ENCODE measurements at regions not wholly inside any gene's neighbourhood (a gene's known extent, or its start where the extent isn't known, plus 50 kb on each side); places are given as distances from the start of the nearest gene placed in this dataset.

- Histone ChIP-seq H3K27me3 (replicated peaks; ENCODE audit: control insufficient read depth, insufficient read depth, low read length) (no peaks in the 10 kb centered on the region; the same call in 1 of the 2 replicates), H3K4me3 (replicated peaks; ENCODE audit: low read depth, low read length) (no peak overlapping the region), H3K36me3 (ENCODE audit: control insufficient read depth, insufficient read depth, low read length) (no peaks in the 10 kb centered on the region)
- DNase-seq (ENCODE audit: extremely low read depth, insufficient read length) = no peak
- TF ChIP-seq CTCF (IDR thresholded peaks at IDR 0.05; ENCODE audit: insufficient read depth, low read length, poor library complexity, severe bottlenecking) = no peak
These were observed 97.1 kb upstream of the SPATA13 start for GRCh38 chr13:24063281-24063877.

DNA sequence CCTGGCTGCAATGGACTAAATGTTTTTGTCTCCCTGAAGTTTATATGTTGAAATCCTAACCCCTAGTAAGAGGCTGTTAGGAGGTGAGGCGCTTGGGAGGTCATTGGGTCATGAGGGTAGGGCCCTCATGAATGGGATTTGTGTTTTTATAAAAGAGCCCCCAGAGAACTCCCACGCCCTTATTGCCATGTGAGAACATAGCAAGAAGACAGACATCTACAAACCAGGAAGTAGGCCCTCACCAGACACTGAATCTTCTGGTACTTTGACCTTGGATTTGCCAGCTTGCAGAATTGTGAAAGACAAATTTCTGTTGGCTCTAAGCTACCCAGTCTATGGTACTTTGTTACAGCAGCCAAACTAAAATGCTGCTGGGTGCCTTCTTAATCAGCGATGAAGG, 96.1 kb upstream of the SPATA13 start:
- TF ChIP-seq CTCF (IDR thresholded peaks at IDR 0.05; ENCODE audit: insufficient read depth, low read length, poor library complexity, severe bottlenecking) = no peak
- no peaks in the 10 kb centered on the region for H3K36me3 ChIP-seq (ENCODE audit: control insufficient read depth, insufficient read depth, low read length)
- no peak for DNase-seq (ENCODE audit: extremely low read depth, insufficient read length)
- no peak overlapping the region for H3K4me3 ChIP-seq (replicated peaks; ENCODE audit: low read depth, low read length)
- H3K27me3 ChIP-seq (replicated peaks; ENCODE audit: control insufficient read depth, insufficient read depth, low read length) = no peaks in the 10 kb centered on the region; the same call in 1 of the 2 replicates

DNA sequence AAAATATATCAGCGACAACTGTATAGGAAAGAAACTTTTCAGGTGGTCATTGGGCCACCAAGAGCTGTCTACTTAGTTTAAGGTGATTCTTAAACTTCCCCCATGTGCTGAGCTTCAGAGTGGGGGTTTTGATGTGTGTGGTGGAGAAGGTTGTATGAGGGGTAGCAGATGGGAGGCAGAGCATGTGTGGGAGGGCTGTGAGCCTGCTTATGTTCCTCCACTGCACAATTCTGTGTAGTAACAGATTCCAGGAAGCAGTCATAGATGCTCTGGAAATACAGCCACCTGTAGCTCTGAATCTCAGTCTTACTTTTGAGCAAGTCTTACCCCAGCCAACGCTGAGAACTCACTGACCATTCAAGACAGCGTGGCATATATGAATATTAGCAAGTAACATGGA, 95.3 kb upstream of the SPATA13 start:
- no peak for TF ChIP-seq CTCF (IDR thresholded peaks at IDR 0.05; ENCODE audit: insufficient read depth, low read length, poor library complexity, severe bottlenecking)
- Histone ChIP-seq H3K27me3 (replicated peaks; ENCODE audit: control insufficient read depth, insufficient read depth, low read length) (no peaks in the 10 kb centered on the region; the same call in 1 of the 2 replicates), H3K4me3 (replicated peaks; ENCODE audit: low read depth, low read length) (no peak overlapping the region), H3K36me3 (ENCODE audit: control insufficient read depth, insufficient read depth, low read length) (no peaks in the 10 kb centered on the region)
- no peak for DNase-seq (ENCODE audit: extremely low read depth, insufficient read length)

- DNase-seq (ENCODE audit: extremely low read depth, insufficient read length) = no peak
- H3K36me3 ChIP-seq (ENCODE audit: control insufficient read depth, insufficient read depth, low read length) = no peaks in the 10 kb centered on the region
- no peak overlapping the region for H3K4me3 ChIP-seq (replicated peaks; ENCODE audit: low read depth, low read length)
- no peak for TF ChIP-seq CTCF (IDR thresholded peaks at IDR 0.05; ENCODE audit: insufficient read depth, low read length, poor library complexity, severe bottlenecking)
- no peaks in the 10 kb centered on the region; the same call in 1 of the 2 replicates for H3K27me3 ChIP-seq (replicated peaks; ENCODE audit: control insufficient read depth, insufficient read depth, low read length)
These were observed 93.9 kb upstream of the SPATA13 start for GRCh38 chr13:24066405-24067295.

- no peaks in the 10 kb centered on the region; the same call in 1 of the 2 replicates for H3K27me3 ChIP-seq (replicated peaks; ENCODE audit: control insufficient read depth, insufficient read depth, low read length)
- DNase-seq (ENCODE audit: extremely low read depth, insufficient read length) = no peak
- TF ChIP-seq CTCF (IDR thresholded peaks at IDR 0.05; ENCODE audit: insufficient read depth, low read length, poor library complexity, severe bottlenecking) = no peak
- H3K36me3 ChIP-seq (ENCODE audit: control insufficient read depth, insufficient read depth, low read length) = no peaks in the 10 kb centered on the region
- no peak overlapping the region for H3K4me3 ChIP-seq (replicated peaks; ENCODE audit: low read depth, low read length)
These were observed 92.0 kb upstream of the SPATA13 start for GRCh38 chr13:24068472-24068871.
